Stimulated activated CD4-positive, alpha-beta T cell treated with anti-CD3 and anti-CD28 coated beads, Interleukin-12 subunit alpha, Interleukin-12 subunit beta, amount 100 ng/mL, for 24 hours (primary cell): ENCODE measurements at regions not wholly inside any gene's neighbourhood (a gene's known extent, or its start where the extent isn't known, plus 50 kb on each side); places are given as distances from the start of the nearest gene placed in this dataset.

Experiments used
- DNase-seq, 2 experiments: peaks; one replicate each; pipeline ENCODE4 v3.0.0-alpha.2; 2020; ENCODE audit warnings: low read depth in 2 of 2

DNA sequence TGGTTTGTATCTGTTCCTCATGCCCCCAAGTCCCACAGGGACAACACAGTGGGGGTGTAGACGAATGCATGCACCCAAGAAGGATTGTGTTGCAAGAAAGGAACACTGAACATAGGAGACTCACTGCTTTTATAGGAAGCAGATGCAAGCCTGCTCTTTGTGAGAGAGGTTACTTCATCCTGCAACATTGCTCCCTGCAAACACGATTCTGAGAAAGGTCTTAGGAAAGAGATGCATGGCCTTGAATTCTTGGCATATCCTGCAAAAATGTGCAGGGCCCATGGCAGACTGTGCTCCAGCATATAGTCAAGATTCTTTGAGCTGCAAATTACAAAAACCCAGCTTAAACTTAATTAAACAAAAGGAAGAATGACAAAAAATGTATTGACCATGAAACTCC, 312.2 kb upstream of the MGAT5 start:
- DNase-seq: no peak

GRCh38 chr2:133942398-133942797, 311.5 kb upstream of the MGAT5 start:
- no peak for DNase-seq

DNA sequence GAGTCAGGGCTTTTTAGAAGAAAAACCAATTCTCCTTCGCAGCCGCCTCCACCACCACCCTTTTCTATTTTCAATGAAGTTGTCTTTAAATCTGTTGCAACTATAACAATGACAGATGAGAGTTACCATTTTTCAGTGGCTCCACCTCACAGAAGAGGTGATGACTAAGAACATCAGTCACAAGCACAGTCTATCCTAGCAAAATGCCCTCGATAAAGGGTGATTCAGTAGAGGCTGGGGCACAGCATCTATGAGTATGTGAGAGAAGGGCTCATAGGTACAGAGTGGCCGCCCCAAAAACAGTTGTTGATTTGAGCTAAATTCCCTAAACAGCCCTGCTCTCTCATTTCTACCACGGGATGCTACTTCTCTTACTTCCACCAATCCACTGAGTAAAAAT, 310.8 kb upstream of the MGAT5 start:
- DNase-seq: no peak

DNA sequence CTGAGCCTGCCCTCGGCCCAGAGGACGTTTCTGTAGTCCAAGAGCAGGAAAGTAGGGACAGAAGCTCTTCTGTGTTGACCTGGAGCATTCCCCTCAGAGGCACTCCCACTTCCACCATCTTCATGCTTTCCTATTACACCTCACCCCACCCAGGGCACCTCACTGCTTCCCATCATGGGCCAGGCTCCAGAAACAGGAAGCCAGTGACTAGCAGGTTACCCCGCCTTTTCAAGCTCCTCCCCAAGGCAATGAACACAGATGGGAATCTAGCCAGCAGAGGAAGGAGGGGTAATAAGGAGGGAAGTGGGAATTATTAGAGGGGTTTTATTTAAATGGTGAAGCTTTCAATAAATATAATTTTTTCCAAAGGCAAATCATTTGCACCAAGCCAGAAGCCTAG, 308.8 kb upstream of the MGAT5 start:
- DNase-seq: no peak

DNA sequence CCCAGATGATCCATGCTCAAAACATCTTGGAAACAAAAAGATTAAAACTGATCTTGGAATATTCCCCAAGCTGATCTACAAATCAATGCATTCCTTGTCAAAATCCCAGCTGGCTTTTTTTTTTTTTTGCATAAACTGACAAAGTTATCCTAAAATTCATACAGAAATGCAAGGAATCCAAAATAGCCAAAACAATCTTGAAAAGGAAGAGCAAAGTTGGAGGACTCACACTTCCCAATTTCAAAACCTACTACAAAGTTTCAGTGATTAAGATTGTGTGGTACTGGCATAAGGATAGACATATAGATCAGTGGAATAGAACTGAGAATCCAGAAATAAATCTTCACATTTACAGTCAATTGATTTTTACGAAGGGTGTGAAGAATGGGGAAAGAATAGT, 306.8 kb upstream of the MGAT5 start:
- no peak for DNase-seq

GRCh38 chr2:133948610-133949290, 305.1 kb upstream of the MGAT5 start:
- DNase-seq: no peak

DNA sequence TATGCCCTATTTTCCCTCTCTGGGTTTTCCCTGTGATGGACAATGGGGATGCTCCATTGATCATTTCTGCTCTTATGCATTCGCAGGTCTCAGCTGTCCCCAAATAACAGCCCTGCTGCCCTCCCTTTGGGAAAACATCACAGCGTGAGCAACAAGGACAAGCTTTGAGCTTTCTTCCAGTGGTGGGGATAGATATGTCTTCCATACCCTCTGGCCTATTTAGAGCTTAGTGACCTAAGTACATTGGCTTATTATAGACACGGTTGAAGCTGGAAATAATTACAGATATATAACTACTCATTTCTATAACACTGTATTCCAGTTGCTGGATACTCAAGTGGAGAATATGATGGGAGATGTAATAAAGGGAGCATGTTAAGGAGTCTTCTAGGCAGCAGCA, 304.3 kb upstream of the MGAT5 start:
- no peak for DNase-seq

DNA sequence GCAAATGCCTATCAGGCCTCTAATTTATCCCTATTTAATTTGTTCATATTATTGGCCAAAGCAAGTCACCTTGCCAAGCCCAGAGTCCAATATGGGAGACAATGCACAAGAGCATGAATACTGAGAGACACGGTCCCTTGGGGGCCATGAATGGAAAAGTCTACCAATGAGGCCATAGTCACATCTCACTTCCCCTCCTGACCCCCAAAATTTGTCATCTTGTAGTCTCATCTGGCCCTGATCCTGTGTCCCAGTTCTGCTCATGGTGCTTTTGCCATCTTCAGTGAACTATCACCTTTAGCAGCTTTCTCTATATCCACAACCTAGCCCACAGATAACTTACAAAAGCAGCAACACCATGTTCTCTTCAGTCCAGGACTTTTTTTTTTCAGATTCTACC, 302.7 kb upstream of the MGAT5 start:
- DNase-seq: no peak

DNA sequence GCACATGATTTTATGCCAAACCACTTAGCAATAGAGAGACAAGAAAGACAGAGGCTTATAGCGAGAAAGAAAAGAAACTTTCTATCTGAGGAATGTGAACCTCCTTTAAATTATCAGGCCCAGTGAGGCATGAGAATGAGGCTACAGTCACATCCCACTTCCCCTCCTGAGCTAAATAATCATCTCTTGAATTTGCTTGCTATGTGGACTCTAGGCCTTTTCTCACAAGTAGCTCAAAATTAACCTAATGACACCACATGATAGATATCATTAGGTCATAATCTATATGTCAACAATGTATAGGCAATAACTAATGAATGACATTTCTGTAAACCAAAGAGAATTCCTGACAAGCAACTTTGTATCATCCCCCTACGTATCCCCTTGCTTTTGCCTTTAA, 301.5 kb upstream of the MGAT5 start:
- no peak for DNase-seq

DNA sequence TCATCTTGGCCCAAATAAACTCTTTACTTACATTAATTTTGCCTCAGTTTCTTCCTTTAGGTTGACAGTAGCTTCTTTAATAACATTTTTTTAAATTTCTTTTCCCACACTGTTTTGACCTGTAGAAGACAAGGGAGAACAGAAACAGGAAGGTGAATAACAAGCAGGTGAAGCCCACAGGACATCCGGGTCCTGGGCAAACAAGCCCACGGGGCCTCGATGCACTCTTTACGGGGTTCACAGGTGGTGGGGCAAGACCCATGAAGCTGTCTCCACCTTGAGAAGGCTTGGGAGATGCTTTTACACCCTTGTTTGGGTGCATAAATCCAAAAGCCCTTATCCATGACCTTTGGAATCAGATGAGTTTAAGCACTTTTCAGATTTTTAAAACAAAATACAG, 301.0 kb upstream of the MGAT5 start:
- no peak for DNase-seq

DNA sequence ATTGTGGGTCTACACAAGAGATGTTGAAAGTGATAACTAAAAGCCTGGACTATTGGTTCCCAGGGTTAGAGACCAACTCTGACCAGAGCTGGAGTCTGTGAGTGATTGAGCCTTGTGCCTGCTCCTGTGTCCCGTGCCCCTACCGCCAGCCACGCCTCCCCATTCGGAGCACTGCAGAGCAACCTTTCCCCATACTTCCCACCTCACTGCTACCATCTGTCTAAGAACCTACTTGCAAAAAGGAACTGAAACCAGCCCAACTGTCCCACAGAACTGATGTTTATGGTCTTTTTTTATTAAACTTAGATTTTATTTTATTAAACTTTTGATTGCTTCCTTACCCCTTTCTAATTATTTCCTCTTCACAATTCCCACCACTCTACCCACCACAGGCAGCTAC, 300.3 kb upstream of the MGAT5 start:
- DNase-seq: no peak

DNA sequence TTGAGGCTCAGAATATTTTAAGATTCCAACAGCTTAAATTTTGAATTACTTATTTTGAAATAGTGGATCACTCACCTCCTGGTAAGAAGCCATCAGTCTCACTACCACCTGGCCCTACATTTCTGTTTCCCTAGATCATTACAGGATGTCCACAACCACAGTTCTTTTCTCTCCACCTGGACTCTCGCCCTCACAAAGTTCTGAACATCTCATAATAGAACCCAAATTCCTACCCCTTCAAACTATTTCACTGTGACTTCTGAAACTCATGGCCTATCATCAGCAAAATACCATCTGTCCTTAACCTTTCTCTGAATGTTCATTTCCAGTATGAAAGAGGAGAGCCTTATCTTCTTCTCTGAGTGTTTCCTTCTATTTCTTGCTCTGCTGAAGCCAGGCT, 299.2 kb upstream of the MGAT5 start:
- DNase-seq: no peak

GRCh38 chr2:133955169-133955568, 298.7 kb upstream of the MGAT5 start:
- no peak for DNase-seq

GRCh38 chr2:133956434-133956935, 297.4 kb upstream of the MGAT5 start:
- no peak for DNase-seq

- DNase-seq: no peak
Observed at GRCh38 chr2:133957724-133958480, 296.0 kb upstream of the MGAT5 start.

DNA sequence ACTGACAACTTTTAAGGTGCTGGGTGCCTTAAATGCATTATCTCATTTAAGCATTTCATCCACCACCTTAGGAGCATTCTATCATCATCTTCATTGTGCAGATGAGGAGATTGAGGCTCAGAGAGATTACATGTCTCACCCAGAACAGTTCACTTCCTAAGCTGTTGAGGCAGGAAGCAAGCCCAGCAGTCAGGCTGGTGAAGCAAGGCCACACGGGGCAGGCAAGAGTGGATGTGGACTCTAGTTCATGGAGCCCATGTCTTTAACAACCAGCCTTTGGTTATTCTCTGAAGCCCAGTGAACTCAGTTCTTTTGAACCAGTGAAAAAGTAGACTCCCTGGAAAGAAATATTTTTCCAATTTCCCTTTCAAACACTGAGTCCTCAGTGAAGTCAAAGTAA, 294.8 kb upstream of the MGAT5 start:
- DNase-seq: no peak

GRCh38 chr2:133966720-133967304, 287.1 kb upstream of the MGAT5 start:
- DNase-seq: no peak

DNA sequence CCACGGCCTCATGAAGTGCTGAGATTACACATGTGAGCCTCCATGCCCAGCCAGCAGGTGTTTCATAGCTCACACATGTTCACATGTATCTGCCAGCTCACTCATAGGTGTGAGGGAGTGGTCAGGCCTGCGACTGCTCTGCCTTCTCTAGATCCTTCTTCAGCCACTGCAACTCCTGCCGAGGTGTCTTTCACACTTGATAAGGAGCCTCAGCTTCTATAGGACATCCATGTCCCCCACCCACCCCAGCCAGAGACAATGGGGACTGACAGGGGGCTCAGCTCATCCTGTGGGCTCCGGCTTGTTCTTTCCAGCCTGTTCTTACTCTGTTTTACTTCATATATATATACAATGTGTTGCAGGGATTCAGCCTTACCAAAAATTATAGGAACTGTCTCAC, 286.5 kb upstream of the MGAT5 start:
- DNase-seq: no peak

DNA sequence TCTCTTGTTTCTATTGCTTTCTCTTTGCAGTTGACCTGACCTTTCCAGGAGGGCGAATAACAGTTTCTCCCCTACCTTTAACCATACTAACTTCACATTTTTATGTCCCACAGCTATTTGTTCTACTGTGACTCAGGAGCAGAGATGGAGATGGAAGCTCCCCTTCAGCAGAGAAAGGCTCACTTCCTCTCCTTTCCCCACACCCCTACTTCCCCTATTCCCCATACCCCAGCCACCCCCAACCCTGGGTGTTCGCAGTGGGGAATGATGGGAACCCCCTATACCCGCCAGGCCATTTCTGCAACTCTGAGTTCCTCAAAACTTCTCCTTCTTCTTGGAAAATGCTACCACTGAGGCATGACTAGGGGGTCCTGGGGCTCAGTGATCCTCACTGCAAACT, 285.4 kb upstream of the MGAT5 start:
- no peak for DNase-seq

- no peak for DNase-seq
Observed at GRCh38 chr2:133970641-133971040, 283.2 kb upstream of the MGAT5 start.

DNA sequence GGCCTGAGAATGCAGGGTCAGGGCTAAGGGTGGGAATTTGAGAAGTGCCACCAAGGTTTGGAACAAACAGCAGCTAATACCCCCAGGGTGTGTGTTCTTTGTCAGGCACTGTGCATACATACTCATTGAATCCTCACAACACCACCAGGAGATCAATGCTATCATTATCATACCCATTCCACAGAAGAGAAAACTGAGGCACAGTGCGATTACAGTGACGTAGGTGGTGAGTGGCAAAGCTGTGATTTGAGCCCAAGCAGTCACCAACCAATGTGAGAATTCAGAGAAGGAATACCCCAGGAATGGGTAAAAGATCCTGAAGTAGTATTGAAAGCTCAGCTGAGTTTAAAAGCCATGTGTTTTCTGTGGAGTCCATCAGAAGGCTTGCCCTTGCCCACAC, 281.6 kb upstream of the MGAT5 start:
- no peak for DNase-seq

GRCh38 chr2:133972786-133973185, 281.1 kb upstream of the MGAT5 start:
- DNase-seq: no peak

GRCh38 chr2:133974353-133974752, 279.5 kb upstream of the MGAT5 start:
- DNase-seq: no peak
